A673 (cell line): ENCODE measurements at regions not wholly inside any gene's neighbourhood (a gene's known extent, or its start where the extent isn't known, plus 50 kb on each side); places are given as distances from the start of the nearest gene placed in this dataset.

Experiments
- EZH2 ChIP-seq: fragments of 200-600 bp; sonication (generic); IDR thresholded peaks from 2 replicates; pipeline ENCODE4 v1.6.1; 2017; ENCODE audit warnings: borderline replicate concordance, low read depth, mild to moderate bottlenecking, mixed read lengths, antibody characterized with exemption, low read length; ENCODE audit not compliant: poor library complexity, severe bottlenecking
- TF ChIP-seq, protein P1 (sequence below): fragments of 300-800, 200-600 bp; sonication (generic); conservative IDR thresholded peaks from 2 replicates; pipeline ENCODE4 v1.5.1; 2017; ENCODE audit warnings: low read depth, mild to moderate bottlenecking, antibody characterized with exemption, low read length, moderate library complexity, mixed read lengths

DNA sequence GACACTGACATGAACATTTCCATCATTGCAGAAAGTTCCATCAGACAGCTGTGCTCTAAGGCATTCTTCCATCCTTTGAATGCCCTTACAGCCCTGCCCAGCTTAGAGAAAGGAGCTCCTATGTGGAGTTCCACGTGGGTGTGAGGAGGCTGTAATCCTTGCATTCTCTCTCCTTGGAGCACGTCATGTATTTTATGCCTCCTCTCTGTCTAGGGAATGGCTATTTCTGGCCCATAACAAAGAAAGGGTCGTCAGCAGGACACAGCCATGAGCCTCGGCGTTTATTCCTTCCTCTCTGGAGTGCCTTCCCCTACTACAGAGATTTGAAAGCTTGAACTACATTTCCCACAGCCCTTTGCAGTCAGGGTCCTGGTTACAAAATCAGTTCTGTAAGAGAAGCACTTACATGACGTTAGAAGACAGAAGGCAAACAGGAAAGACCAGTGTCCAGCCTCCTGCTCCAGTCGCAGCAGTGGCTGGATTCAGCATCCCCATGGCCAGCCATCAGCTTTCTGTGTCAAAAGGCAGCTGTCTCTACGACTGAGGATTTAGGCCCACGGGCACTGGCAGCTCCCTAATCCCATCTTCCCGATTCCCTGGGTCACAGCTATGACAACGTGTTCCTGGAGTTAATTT is 234.9 kb downstream of the TFCP2L1 start:
- TF ChIP-seq, protein P1, sequence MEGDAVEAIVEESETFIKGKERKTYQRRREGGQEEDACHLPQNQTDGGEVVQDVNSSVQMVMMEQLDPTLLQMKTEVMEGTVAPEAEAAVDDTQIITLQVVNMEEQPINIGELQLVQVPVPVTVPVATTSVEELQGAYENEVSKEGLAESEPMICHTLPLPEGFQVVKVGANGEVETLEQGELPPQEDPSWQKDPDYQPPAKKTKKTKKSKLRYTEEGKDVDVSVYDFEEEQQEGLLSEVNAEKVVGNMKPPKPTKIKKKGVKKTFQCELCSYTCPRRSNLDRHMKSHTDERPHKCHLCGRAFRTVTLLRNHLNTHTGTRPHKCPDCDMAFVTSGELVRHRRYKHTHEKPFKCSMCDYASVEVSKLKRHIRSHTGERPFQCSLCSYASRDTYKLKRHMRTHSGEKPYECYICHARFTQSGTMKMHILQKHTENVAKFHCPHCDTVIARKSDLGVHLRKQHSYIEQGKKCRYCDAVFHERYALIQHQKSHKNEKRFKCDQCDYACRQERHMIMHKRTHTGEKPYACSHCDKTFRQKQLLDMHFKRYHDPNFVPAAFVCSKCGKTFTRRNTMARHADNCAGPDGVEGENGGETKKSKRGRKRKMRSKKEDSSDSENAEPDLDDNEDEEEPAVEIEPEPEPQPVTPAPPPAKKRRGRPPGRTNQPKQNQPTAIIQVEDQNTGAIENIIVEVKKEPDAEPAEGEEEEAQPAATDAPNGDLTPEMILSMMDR = no peak
- no peak for TF ChIP-seq EZH2
